Chondrocyte (in vitro differentiated cells): ENCODE measurements at regions not wholly inside any gene's neighbourhood (a gene's known extent, or its start where the extent isn't known, plus 50 kb on each side); places are given as distances from the start of the nearest gene placed in this dataset.

Experiments
- DNase-seq: peaks from one replicate; pipeline ENCODE4 v3.0.0; 2021; ENCODE audit warnings: mixed read lengths, low spot score
- H3K27ac Mint-ChIP-seq: one replicate; pipeline ENCODE4 v1.8.0; 2021; ENCODE audit warnings: mild to moderate bottlenecking, moderate library complexity, mixed read lengths; ENCODE audit not compliant: unreplicated experiment
- H3K27me3 Mint-ChIP-seq: 2 replicates; pipeline ENCODE4 v1.8.0; 2021; ENCODE audit warnings: low read depth, mixed read lengths
- H3K36me3 Mint-ChIP-seq: 2 replicates; pipeline ENCODE4 v1.8.0; 2021; ENCODE audit warnings: low read depth, mixed read lengths
- H3K4me1 Mint-ChIP-seq: 2 replicates; pipeline ENCODE4 v1.8.0; 2021; ENCODE audit warnings: low read depth, mild to moderate bottlenecking, mixed read lengths
- H3K4me3 Mint-ChIP-seq: one replicate; pipeline ENCODE4 v1.8.0; 2021; ENCODE audit warnings: mild to moderate bottlenecking, moderate library complexity, mixed read lengths; ENCODE audit not compliant: unreplicated experiment
- H3K9me3 Mint-ChIP-seq: 2 replicates; pipeline ENCODE4 v1.8.0; 2021; ENCODE audit warnings: low read depth, mixed read lengths
- CTCF ChIP-seq: fragments of 200-600 bp; sonication (generic); IDR thresholded peaks from 2 replicates; pipeline ENCODE4 v1.5.0; 2021; ENCODE audit warnings: antibody characterized with exemption, mild to moderate bottlenecking, moderate library complexity

- no peak for TF ChIP-seq CTCF
- H3K27me3 Mint-ChIP-seq: no peaks in the 10 kb centered on the region
- H3K27ac Mint-ChIP-seq: no peak overlapping the region
- H3K4me1 Mint-ChIP-seq: peaks cover 4% of the 10 kb centered on the region
- H3K4me3 Mint-ChIP-seq: no peak overlapping the region
- H3K9me3 Mint-ChIP-seq: peaks cover 22% of the 10 kb centered on the region
- no peak for DNase-seq
- no peaks in the 10 kb centered on the region for H3K36me3 Mint-ChIP-seq
Observed at GRCh38 chr21:40901691-40902090, 54.7 kb upstream of the DSCAM start.

GRCh38 chr21:40902299-40902698, 55.3 kb upstream of the DSCAM start:
- no peak for TF ChIP-seq CTCF
- Mint-ChIP-seq H3K27me3 (no peaks in the 10 kb centered on the region), H3K4me1 (peaks cover 4% of the 10 kb centered on the region), H3K9me3 (peaks cover 18% of the 10 kb centered on the region), H3K4me3 (no peak overlapping the region), H3K36me3 (no peaks in the 10 kb centered on the region), H3K27ac (no peak overlapping the region)
- DNase-seq: no peak

- no peak for DNase-seq
- no peak overlapping the region for H3K4me3 Mint-ChIP-seq
- peaks cover 19% of the 10 kb centered on the region for H3K9me3 Mint-ChIP-seq
- H3K36me3 Mint-ChIP-seq: no peaks in the 10 kb centered on the region
- TF ChIP-seq CTCF: no peak
- H3K27me3 Mint-ChIP-seq: no peaks in the 10 kb centered on the region
- peaks cover 4% of the 10 kb centered on the region for H3K4me1 Mint-ChIP-seq
- H3K27ac Mint-ChIP-seq: no peak overlapping the region
Observed at GRCh38 chr21:40902993-40903392, 56.0 kb upstream of the DSCAM start.

GRCh38 chr21:40905251-40905650, 58.3 kb upstream of the DSCAM start:
- H3K9me3 Mint-ChIP-seq: peaks cover 17% of the 10 kb centered on the region
- no peak overlapping the region for H3K27ac Mint-ChIP-seq
- no peak for TF ChIP-seq CTCF
- no peak overlapping the region for H3K4me3 Mint-ChIP-seq
- no peaks in the 10 kb centered on the region for H3K36me3 Mint-ChIP-seq
- no peak for DNase-seq
- no peaks in the 10 kb centered on the region for H3K27me3 Mint-ChIP-seq
- H3K4me1 Mint-ChIP-seq: peaks cover 4% of the 10 kb centered on the region

GRCh38 chr21:40912375-40912774, 65.4 kb upstream of the DSCAM start:
- H3K27me3 Mint-ChIP-seq: no peaks in the 10 kb centered on the region
- H3K4me1 Mint-ChIP-seq: no peaks in the 10 kb centered on the region

More at GRCh38 chr21:40912375-40912774, 65.4 kb upstream of the DSCAM start:
- H3K27ac Mint-ChIP-seq: no peak overlapping the region
- H3K36me3 Mint-ChIP-seq: peaks cover 3% of the 10 kb centered on the region
- no peak for DNase-seq
- H3K4me3 Mint-ChIP-seq: no peak overlapping the region
- H3K9me3 Mint-ChIP-seq: peaks cover 30% of the 10 kb centered on the region
- no peak for TF ChIP-seq CTCF
